Fibroblast of peridontal ligament (primary cell): ENCODE measurements at regions not wholly inside any gene's neighbourhood (a gene's known extent, or its start where the extent isn't known, plus 50 kb on each side); places are given as distances from the start of the nearest gene placed in this dataset.

ENCODE experiments used
- DNase-seq: peaks from one replicate; pipeline ENCODE4 v3.0.0-alpha.2; 2010; ENCODE audit errors: extremely low read depth

GRCh38 chr18:67875060-67875459 lies 358.5 kb upstream of the DSEL start:
- DNase-seq: no peak

GRCh38 chr18:67865400-67865799 lies 348.9 kb upstream of the DSEL start:
- DNase-seq: no peak

DNA sequence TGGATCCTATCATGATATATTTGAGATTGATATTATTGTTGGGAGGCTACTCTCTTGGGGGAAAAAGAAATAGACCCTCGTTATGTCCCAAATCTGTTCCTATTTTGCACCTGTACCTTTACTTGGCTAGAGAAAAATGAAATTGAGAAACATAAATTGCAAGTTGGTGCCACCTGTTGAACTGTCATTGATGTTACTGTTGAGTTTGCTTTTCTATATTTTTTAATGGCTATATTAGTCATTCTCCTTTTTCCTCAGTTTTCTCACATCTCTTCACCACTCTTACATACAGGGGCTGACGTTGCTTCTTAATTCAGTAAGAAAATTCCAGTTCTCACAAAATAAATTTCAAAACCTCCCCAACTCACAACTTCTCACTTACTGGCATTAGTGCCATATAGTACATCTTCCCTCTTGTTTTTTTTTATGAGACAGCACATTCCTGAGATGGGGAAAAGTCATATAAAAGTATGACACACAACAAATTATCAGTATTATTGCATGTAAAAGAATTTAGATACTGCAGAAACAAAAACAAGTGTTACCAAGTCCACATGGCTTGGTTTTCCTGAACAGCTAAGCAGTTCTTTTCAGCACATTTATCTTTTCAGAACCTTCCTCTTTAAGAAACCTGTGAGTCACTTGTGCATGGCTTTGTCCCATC lies 348.3 kb upstream of the DSEL start:
- DNase-seq: peak; percentile 31

DNA sequence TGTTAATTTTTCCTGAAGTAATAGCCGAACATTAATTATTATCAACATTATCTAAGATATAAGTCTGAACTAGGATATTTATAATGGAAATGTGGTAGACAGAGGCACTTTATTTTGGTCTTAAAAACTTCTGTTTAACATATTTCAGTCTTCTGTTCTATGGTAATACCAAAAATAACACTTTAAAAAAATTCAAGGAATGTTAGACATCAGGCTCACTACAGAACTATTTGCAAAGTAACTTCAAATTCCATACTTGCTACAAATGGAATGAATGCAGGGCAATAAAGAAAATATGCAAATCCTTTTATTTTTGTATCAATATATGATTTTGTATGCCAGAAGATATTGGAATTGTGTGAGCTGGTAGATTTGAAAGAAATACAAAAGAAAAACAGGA lies 345.5 kb upstream of the DSEL start:
- peak; percentile 61 for DNase-seq

GRCh38 chr18:67854340-67854739 lies 337.8 kb upstream of the DSEL start:
- peak; percentile 65 for DNase-seq

- no peak for DNase-seq
Observed at GRCh38 chr18:67846422-67847098, 330.0 kb upstream of the DSEL start.

DNA sequence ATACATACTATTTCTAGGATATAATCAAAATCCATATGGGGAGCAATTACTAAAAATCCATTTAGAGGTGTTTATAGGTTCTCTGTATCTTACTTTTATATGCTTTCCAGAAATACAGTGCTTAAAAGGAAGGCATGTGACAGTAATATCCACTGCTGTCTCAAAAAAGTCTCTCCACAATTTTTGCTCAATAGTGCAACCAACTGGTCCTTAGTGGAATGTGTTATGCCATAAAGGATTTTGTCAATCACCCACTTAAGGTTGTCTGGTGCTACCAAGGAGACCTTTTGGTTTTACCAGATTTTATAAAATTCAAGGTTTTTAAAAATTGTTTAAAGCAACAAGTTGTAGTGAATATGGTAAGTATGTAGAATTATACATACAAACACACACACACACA lies 328.5 kb upstream of the DSEL start:
- DNase-seq: peak; percentile 45

DNA sequence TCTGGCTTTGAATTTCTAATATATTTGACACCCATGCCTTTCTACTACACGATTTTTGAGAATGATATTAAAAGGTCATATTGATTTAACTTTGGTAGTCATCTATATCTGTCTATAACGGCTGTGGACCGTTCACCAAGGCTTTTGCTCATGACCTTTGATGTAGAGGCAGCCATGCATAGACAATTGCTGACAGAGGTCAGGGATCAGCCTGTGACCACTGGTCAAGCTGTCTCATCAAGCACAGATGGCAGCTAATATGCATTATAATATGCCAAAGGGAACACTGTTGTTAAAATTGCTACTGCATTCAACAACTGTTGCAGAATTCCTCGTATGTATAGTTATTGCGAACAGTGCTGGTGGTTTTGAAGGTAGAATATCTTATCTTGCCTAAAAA lies 323.9 kb upstream of the DSEL start:
- DNase-seq: no peak

GRCh38 chr18:67818432-67818831 lies 301.9 kb upstream of the DSEL start:
- no peak for DNase-seq

- no peak for DNase-seq
Observed at GRCh38 chr18:67815280-67815679, 298.8 kb upstream of the DSEL start.

DNA sequence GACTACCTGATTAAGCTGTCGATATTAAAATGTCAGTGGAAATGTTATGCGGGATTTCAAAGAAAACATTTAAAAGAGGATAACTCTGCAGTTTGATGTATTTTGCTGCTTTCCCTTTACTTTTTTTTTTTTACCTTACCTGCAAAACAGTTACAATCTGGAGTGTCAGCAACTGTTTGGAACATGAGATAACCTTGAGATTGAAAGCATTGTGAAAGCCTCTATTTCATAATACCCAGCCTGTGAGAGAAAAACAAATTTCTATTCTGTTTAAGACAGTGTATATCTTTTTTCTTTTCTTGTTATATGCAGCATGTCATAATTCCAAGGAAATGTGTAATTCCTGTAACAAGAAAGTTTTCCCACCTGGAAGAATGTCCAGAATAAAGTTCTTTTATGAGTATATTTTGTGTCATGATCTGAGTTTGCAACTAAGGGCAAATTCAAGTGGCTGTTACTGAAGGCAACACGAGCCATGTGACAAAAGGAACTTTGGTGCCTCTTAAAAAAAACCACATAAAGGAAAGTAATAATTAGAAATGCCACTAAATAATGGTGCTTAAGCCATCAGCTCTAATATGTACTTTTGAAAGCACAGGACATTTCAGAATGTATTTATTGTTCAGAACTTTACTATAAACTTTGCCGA lies 297.0 kb upstream of the DSEL start:
- DNase-seq: peak; percentile 24

DNA sequence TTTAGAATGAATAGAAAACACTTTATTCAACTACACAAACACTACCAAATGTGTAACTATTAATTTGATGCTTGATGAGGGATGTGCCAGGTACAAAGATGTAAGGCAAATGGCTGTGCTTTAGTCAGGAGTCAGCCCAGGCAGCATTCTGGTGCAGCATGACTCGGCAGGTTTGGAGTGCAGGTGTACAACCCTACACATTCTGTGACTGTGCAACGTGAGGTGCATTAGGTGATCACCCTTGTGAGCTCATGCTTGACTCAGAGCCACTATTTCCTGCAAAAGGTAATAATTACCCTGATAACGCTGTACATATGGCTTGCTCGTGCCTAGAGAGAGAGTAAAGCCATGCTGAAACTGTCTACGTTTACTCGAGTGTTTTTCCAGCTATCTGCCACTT lies 288.7 kb upstream of the DSEL start:
- no peak for DNase-seq

- peak; percentile 26 for DNase-seq
Observed at GRCh38 chr18:67794521-67794920, 278.0 kb upstream of the DSEL start.

- DNase-seq: no peak
Observed at GRCh38 chr18:67790527-67790926, 274.0 kb upstream of the DSEL start.

GRCh38 chr18:67789165-67789545 lies 272.6 kb upstream of the DSEL start:
- no peak for DNase-seq

DNA sequence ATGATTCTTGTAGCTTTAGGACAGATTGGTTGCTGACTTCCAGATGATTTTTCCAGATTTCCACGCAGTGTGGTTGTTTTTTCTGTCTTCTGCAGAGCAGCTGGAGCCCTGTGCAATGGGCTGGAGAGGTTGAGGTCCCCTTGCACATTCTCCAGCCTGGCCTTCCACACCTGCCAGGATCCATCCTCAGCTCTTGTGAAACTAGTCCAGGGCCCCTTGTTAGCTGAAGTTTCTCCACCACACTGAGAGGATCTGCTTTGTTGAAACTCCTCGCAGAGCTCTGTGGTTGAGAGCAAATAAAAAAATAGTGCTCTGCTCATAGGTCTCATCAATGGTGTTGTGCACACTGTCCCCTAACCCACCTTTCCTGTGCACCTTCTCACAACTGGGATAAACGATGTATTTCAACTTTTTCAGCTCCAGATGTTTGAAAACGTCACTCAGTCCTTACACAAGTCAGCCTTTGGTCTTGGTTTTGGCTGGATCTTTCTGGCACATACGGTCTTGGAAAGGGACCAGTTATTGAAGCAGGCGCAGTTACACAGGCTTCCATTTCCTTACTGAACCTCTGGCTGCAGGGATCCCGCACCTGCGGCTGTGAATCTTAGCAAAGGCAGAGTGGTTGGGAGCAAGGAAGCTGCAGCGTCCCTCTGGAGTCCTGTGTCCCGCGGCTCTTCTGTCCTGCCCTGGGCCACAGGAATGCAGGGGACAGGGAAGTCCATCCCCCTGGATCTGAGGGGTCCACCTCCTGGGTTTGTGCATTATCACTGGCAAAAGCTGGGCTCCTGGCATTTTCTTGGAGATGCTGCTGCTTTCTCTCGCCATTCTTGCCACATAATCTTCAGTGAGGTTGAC lies 272.0 kb upstream of the DSEL start:
- DNase-seq: no peak

DNA sequence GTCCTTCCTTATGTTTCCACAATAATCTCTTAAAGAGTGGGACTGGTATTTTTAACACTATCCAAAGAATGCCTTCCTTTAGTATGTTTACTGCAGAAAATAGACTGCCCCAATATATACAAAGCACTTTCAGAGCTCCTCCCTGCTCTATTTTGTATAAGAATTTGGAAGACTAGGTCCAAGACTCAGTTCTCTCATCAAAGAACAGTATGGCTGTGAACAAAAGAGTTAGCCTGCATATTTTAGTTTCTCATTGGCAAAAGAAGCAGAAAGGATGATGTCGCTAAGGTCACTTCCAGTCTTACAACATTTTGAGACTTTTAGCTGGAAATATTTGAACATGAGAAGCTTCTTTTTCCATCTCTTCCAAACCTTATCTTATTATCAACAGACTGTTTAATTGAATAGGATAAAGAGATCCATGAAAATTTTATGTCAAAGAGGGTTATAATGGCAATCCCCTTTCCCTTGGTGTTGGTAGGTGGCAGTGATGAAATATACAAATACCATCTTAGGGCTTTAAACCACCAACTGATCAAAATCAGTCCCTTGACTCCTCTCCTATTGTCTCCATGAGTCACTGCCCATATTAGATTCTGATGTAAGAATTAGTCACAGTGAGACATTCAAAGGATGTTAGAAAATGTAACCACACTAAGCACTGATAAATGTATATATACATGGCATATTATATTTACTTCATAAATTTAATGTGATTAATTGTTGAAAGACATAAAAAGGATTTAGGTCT lies 266.9 kb upstream of the DSEL start:
- DNase-seq: peak; percentile 92

DNA sequence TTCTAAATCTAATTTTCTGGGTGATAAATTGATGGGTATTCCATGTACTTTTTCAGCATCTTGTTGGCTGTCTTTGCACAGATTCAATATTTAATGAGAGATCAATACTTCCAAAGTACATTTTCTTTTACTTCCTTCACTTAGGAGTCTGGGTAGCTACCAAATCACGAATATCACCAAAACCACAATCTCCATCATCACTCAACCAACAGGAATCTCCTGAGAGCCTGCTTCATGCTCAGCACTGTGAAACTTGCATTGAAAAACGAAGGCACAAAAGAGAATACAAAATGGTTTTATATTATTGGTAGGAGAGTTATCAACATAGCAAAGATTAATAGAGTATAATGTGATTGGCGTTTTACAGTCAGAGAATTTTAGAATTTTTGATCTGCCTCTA lies 261.5 kb upstream of the DSEL start:
- peak; percentile 63 for DNase-seq

GRCh38 chr18:67776929-67777328 lies 260.4 kb upstream of the DSEL start:
- DNase-seq: peak; percentile 42

DNA sequence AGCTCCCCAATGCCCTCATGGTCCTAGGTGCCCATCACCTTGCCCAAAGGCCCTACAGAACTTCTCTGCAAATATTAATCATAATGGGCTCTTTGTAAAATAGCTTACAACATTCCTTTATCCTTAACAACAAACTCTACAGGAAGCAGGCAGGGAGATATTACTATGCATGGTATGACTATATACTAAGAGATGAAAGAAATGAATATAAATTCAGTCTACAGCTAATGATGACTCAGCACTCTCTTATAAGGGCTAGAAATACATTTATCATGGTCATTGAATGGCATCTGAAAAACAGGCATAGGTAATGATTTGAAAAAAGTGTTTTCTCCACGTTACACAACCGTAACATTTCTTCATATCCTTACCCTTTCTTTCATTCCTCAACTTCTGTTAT lies 254.8 kb upstream of the DSEL start:
- peak; percentile 7 for DNase-seq

DNA sequence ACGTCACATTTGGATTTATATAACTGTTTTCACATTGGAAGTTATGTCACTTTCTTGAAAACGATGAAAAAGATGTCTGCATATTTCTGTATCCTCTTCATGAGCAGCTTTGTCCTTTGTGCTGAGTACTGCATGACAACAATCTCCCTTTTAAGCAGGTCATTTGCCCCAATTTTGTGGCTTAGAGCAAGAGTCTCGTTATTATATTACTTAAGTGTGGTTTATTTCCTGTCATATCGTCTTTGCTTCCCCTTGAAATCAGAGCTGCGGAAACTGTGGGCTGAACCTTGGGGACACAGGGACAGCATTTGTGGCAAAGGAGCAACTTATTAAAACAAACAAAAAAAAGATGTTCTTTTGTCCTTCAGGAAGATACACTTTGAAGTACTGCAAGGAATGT lies 254.0 kb upstream of the DSEL start:
- DNase-seq: no peak

DNA sequence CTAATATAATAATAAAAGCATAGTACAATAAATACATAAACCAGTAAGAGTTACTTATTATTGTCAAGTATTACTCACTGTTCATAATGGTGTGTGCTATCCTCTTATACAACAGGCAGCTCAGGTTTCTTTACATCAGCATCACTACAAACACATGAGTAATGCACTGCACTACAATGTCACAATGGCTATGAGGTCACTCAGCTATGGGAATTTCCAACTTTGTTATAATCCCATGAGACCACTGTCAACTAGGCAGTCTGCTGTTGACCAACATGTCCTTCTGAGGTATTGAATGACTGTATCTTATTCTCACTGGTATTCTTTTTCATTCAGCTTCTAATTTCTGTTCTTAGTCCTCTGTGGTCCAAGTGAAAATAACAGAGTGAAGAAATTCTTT lies 250.4 kb upstream of the DSEL start:
- DNase-seq: peak; percentile 91
